SK-N-SH (cell line): ENCODE measurements at regions not wholly inside any gene's neighbourhood (a gene's known extent, or its start where the extent isn't known, plus 50 kb on each side); places are given as distances from the start of the nearest gene placed in this dataset.

Experiments
- CHD2 ChIP-seq: fragments of 150-350 bp; IDR thresholded peaks from 2 replicates; pipeline ENCODE4 v1.6.1; 2018; ENCODE audit warnings: low read length; ENCODE audit not compliant: partially characterized antibody
- POLR2AphosphoS5 ChIP-seq: IDR thresholded peaks from 2 replicates; pipeline ENCODE4 v1.6.1; 2012; ENCODE audit warnings: low read depth, low read length
- TF ChIP-seq, protein P1 (sequence below): IDR thresholded peaks from 2 replicates; pipeline ENCODE4 v1.6.1; 2012; ENCODE audit warnings: mild to moderate bottlenecking, low read depth, low read length, moderate library complexity
- TF ChIP-seq, protein P2 (sequence below): fragments of 200-600 bp; sonication (generic); IDR thresholded peaks from 2 replicates; pipeline ENCODE4 v1.6.1; 2017; ENCODE audit warnings: antibody characterized with exemption, mild to moderate bottlenecking, moderate library complexity
- TF ChIP-seq, protein P3 (sequence below): IDR thresholded peaks from 2 replicates; pipeline ENCODE4 v1.4.0; 2012; ENCODE audit warnings: low read depth

DNA sequence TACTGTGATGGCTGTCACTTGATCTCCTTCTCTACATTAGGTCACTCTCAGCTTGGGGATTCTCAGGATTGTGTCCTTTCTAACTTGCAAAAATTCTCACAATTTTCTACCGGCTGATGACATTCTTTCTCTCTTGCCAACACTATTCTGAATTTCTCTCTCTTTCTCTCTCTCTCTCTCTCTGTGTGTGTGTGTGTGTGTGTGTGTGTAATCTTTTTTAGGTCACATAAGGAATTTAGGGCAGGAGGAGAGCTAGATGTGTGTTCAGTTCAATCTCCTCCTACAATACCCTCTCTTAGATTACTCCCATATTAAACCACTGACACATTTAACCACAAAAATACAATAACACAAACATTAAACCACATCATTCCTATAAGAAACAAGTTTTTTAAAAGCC is 242.3 kb upstream of the NREP start:
- TF ChIP-seq, protein P1, sequence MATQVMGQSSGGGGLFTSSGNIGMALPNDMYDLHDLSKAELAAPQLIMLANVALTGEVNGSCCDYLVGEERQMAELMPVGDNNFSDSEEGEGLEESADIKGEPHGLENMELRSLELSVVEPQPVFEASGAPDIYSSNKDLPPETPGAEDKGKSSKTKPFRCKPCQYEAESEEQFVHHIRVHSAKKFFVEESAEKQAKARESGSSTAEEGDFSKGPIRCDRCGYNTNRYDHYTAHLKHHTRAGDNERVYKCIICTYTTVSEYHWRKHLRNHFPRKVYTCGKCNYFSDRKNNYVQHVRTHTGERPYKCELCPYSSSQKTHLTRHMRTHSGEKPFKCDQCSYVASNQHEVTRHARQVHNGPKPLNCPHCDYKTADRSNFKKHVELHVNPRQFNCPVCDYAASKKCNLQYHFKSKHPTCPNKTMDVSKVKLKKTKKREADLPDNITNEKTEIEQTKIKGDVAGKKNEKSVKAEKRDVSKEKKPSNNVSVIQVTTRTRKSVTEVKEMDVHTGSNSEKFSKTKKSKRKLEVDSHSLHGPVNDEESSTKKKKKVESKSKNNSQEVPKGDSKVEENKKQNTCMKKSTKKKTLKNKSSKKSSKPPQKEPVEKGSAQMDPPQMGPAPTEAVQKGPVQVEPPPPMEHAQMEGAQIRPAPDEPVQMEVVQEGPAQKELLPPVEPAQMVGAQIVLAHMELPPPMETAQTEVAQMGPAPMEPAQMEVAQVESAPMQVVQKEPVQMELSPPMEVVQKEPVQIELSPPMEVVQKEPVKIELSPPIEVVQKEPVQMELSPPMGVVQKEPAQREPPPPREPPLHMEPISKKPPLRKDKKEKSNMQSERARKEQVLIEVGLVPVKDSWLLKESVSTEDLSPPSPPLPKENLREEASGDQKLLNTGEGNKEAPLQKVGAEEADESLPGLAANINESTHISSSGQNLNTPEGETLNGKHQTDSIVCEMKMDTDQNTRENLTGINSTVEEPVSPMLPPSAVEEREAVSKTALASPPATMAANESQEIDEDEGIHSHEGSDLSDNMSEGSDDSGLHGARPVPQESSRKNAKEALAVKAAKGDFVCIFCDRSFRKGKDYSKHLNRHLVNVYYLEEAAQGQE: no peak
- TF ChIP-seq, protein P2, sequence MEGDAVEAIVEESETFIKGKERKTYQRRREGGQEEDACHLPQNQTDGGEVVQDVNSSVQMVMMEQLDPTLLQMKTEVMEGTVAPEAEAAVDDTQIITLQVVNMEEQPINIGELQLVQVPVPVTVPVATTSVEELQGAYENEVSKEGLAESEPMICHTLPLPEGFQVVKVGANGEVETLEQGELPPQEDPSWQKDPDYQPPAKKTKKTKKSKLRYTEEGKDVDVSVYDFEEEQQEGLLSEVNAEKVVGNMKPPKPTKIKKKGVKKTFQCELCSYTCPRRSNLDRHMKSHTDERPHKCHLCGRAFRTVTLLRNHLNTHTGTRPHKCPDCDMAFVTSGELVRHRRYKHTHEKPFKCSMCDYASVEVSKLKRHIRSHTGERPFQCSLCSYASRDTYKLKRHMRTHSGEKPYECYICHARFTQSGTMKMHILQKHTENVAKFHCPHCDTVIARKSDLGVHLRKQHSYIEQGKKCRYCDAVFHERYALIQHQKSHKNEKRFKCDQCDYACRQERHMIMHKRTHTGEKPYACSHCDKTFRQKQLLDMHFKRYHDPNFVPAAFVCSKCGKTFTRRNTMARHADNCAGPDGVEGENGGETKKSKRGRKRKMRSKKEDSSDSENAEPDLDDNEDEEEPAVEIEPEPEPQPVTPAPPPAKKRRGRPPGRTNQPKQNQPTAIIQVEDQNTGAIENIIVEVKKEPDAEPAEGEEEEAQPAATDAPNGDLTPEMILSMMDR: no peak
- TF ChIP-seq POLR2AphosphoS5 (no peak), CHD2 (no peak)
- TF ChIP-seq, protein P3, sequence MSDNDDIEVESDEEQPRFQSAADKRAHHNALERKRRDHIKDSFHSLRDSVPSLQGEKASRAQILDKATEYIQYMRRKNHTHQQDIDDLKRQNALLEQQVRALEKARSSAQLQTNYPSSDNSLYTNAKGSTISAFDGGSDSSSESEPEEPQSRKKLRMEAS: no peak
